Loucy (cell line): ENCODE measurements at regions not wholly inside any gene's neighbourhood (a gene's known extent, or its start where the extent isn't known, plus 50 kb on each side); places are given as distances from the start of the nearest gene placed in this dataset.
"Not testable (repeated sequence)": the region's sequence is repeated elsewhere in the genome, so short reads cannot be mapped to it uniquely, and the experiment has no call there.

ENCODE experiments used
- H2AFZ ChIP-seq: fragments of 200-600 bp; sonication (generic); 2 replicates; pipeline ENCODE4 v1.6.0; 2016; ENCODE audit warnings: antibody characterized with exemption, mild to moderate bottlenecking, low read length, moderate library complexity
- H3F3A ChIP-seq: fragments of 200-600 bp; 2 replicates; pipeline ENCODE4 v1.6.0; 2016; ENCODE audit warnings: antibody characterized with exemption, low read depth, mild to moderate bottlenecking
- H3K27me3 ChIP-seq: fragments of 200-600 bp; sonication (generic); 2 replicates; pipeline ENCODE4 v1.6.1; 2014; ENCODE audit warnings: low read length, mild to moderate bottlenecking; ENCODE audit not compliant: insufficient read depth, poor library complexity, severe bottlenecking
- H3K36me3 ChIP-seq: fragments of 200-600 bp; sonication (generic); 2 replicates; pipeline ENCODE4 v1.6.1; 2016; ENCODE audit warnings: low read length; ENCODE audit not compliant: insufficient read depth
- H3K4me1 ChIP-seq: fragments of 200-600 bp; sonication (generic); 2 replicates; pipeline ENCODE4 v1.5.1; 2014; ENCODE audit warnings: low read length, mild to moderate bottlenecking; ENCODE audit not compliant: insufficient read depth, poor library complexity, severe bottlenecking
- H3K4me2 ChIP-seq: fragments of 200-600 bp; sonication (generic); 2 replicates; pipeline ENCODE4 v1.6.0; 2014; ENCODE audit warnings: antibody characterized with exemption, low read length, low read depth, mild to moderate bottlenecking; ENCODE audit not compliant: poor library complexity, severe bottlenecking
- H3K4me3 ChIP-seq: fragments of 200-600 bp; sonication (generic); 2 replicates; pipeline ENCODE4 v1.5.1; 2014; ENCODE audit warnings: low read length, mild to moderate bottlenecking, mixed read lengths; ENCODE audit not compliant: poor library complexity, severe bottlenecking
- H3K79me2 ChIP-seq: fragments of 200-600 bp; sonication (generic); 2 replicates; pipeline ENCODE4 v1.6.1; 2014; ENCODE audit warnings: low read length; ENCODE audit not compliant: insufficient read depth
- H3K9ac ChIP-seq: fragments of 200-600 bp; sonication (generic); 2 replicates; pipeline ENCODE4 v1.6.0; 2014; ENCODE audit warnings: mild to moderate bottlenecking, low read depth, low read length, moderate library complexity; ENCODE audit not compliant: poor library complexity, severe bottlenecking
- H3K9me2 ChIP-seq: fragments of 200-600 bp; sonication (generic); replicated peaks from 2 replicates; pipeline ENCODE4 v1.6.1; 2016; ENCODE audit warnings: low read depth, low read length, mixed read lengths
- H3K9me3 ChIP-seq: fragments of 200-600 bp; sonication (generic); 2 replicates; pipeline ENCODE4 v1.6.1; 2014; ENCODE audit warnings: mild to moderate bottlenecking, antibody characterized with exemption, low read length, low read depth; ENCODE audit not compliant: insufficient read depth
- H4K20me1 ChIP-seq: fragments of 200-600 bp; sonication (generic); 2 replicates; pipeline ENCODE4 v1.6.0; 2014; ENCODE audit warnings: antibody characterized with exemption, low read length, mild to moderate bottlenecking; ENCODE audit not compliant: insufficient read depth, poor library complexity, severe bottlenecking

GRCh38 chr2:87619121-87619520 is 128.8 kb upstream of the PLGLB2 start:
- not testable (repeated sequence) for H3K4me2 ChIP-seq, H4K20me1 ChIP-seq, H2AFZ ChIP-seq, H3K27me3 ChIP-seq, H3K4me3 ChIP-seq, H3K9ac ChIP-seq, H3K4me1 ChIP-seq, H3K79me2 ChIP-seq, H3F3A ChIP-seq, H3K9me2 ChIP-seq, H3K9me3 ChIP-seq, H3K36me3 ChIP-seq

GRCh38 chr2:87621139-87621538 is 126.7 kb upstream of the PLGLB2 start:
- not testable (repeated sequence) for H4K20me1 ChIP-seq, H3K4me1 ChIP-seq, H3F3A ChIP-seq, H3K36me3 ChIP-seq, H3K27me3 ChIP-seq, H3K9me2 ChIP-seq, H3K79me2 ChIP-seq, H3K9me3 ChIP-seq, H3K9ac ChIP-seq, H3K4me3 ChIP-seq, H2AFZ ChIP-seq, H3K4me2 ChIP-seq

GRCh38 chr2:87622720-87623119 is 125.2 kb upstream of the PLGLB2 start:
- not testable (repeated sequence) for H3K4me3 ChIP-seq, H3K4me2 ChIP-seq, H3K36me3 ChIP-seq, H3K9me2 ChIP-seq, H2AFZ ChIP-seq, H3K9me3 ChIP-seq, H4K20me1 ChIP-seq, H3K27me3 ChIP-seq, H3K79me2 ChIP-seq, H3K4me1 ChIP-seq, H3F3A ChIP-seq, H3K9ac ChIP-seq

- H3K9ac ChIP-seq, H3K79me2 ChIP-seq, H3K9me3 ChIP-seq, H3K4me2 ChIP-seq, H3K9me2 ChIP-seq, H3F3A ChIP-seq, H2AFZ ChIP-seq, H3K4me1 ChIP-seq, H4K20me1 ChIP-seq, H3K36me3 ChIP-seq, H3K4me3 ChIP-seq, H3K27me3 ChIP-seq: not testable (repeated sequence)
These were observed 118.1 kb upstream of the PLGLB2 start for GRCh38 chr2:87629491-87630458.

GRCh38 chr2:87630892-87631291 is 117.0 kb upstream of the PLGLB2 start:
- not testable (repeated sequence) for H3K9ac ChIP-seq, H3K36me3 ChIP-seq, H3K79me2 ChIP-seq, H3K4me3 ChIP-seq, H3K9me3 ChIP-seq, H3K4me1 ChIP-seq, H4K20me1 ChIP-seq, H3K27me3 ChIP-seq, H2AFZ ChIP-seq, H3K9me2 ChIP-seq, H3K4me2 ChIP-seq, H3F3A ChIP-seq

- H3K4me2 ChIP-seq, H2AFZ ChIP-seq, H3K79me2 ChIP-seq, H3F3A ChIP-seq, H3K9me3 ChIP-seq, H3K9ac ChIP-seq, H3K9me2 ChIP-seq, H3K4me3 ChIP-seq, H3K36me3 ChIP-seq, H4K20me1 ChIP-seq, H3K27me3 ChIP-seq, H3K4me1 ChIP-seq: not testable (repeated sequence)
These were observed 116.5 kb upstream of the PLGLB2 start for GRCh38 chr2:87631402-87631801.

GRCh38 chr2:87633287-87633963 is 114.5 kb upstream of the PLGLB2 start:
- H2AFZ ChIP-seq, result not testable (repeated sequence)

More at GRCh38 chr2:87633287-87633963, 114.5 kb upstream of the PLGLB2 start:
- not testable (repeated sequence) for H3K9me3 ChIP-seq, H4K20me1 ChIP-seq, H3K4me3 ChIP-seq, H3K79me2 ChIP-seq, H3F3A ChIP-seq, H3K4me2 ChIP-seq, H3K36me3 ChIP-seq, H3K4me1 ChIP-seq, H3K27me3 ChIP-seq, H3K9ac ChIP-seq, H3K9me2 ChIP-seq
